Urinary bladder (tissue), 3 donors: ENCODE measurements at regions not wholly inside any gene's neighbourhood (a gene's known extent, or its start where the extent isn't known, plus 50 kb on each side); places are given as distances from the start of the nearest gene placed in this dataset.

Source experiments
- DNase-seq: peaks from one replicate; pipeline ENCODE4 v3.0.0-alpha.2; 2015; ENCODE audit errors: extremely low spot score
- H3K27ac ChIP-seq: one replicate; pipeline ENCODE4 v1.5.1; 2013; ENCODE audit warnings: low read depth, mild to moderate bottlenecking, moderate library complexity
- H3K36me3 ChIP-seq: one replicate; pipeline ENCODE4 v1.6.1; 2013; ENCODE audit warnings: mild to moderate bottlenecking, moderate library complexity; ENCODE audit not compliant: insufficient read depth
- H3K4me1 ChIP-seq: one replicate; pipeline ENCODE4 v1.6.1; 2013; ENCODE audit warnings: mild to moderate bottlenecking, moderate library complexity; ENCODE audit not compliant: insufficient read depth
- H3K4me3 ChIP-seq: one replicate; pipeline ENCODE4 v1.5.1; 2013; ENCODE audit warnings: low read depth, low read length
- WGBS: extraction: QIAGEN DNeasy Blood & Tissue Kit; methylation state at CpG from one replicate; pipeline ENCODE4 v1.1.7; 2013; 5-methylcytosine and 5-hydroxymethylcytosine counted together
- donor health status: healthy with polysubstance abuse.
- donor health status: healthy.

DNA sequence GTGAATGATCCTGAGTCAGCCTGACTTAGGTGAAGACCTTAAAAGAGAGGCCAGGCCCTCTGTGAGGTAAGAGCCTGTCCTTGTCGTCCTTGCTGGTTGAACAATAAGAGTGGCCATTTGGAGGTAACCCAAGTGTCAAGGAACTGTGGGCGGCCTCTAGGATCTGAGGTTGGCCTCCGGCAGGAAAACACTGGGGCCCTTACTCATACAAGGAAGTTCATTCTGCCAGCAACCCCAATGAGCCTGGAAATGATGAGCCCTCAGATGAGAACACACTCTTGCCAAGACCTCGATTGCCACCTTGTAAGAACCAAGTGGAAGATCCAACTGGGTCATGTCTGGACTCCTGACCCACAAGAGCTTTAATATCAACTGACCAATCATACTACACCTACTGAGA, 95.5 kb upstream of the LRATD1 start:
- DNase-seq, result no peak
- Histone ChIP-seq H3K36me3 (no peaks in the 10 kb centered on the region), H3K4me1 (no peaks in the 10 kb centered on the region), H3K27ac (no peak overlapping the region), H3K4me3 (no peak overlapping the region)
- 91% methylated on average over 4 of the region's 4 CpGs for WGBS

DNA sequence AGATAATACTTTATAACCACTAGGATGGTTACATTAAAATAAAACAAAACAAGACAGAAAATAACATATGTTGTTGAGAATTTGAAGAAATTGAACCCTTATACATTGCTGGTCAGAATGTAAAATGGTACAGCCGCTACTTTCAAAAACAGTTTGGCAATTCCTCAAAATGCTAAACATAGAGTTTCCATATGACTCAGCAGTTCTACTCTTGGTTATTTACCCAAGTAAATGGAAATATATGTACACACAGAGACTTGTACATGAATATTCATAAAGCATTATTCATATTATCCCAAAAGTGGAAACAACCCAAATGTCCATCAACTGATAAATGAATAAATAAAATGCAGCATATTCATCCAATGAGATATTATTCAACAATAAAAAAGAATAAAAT, 92.5 kb upstream of the LRATD1 start:
- H3K36me3 ChIP-seq, result no peaks in the 10 kb centered on the region
- DNase-seq, result no peak
- no peak overlapping the region for H3K4me3 ChIP-seq
- H3K27ac ChIP-seq, result no peak overlapping the region
- WGBS, result 66% methylated on average over 1 of the region's 1 CpG
- no peaks in the 10 kb centered on the region for H3K4me1 ChIP-seq

DNA sequence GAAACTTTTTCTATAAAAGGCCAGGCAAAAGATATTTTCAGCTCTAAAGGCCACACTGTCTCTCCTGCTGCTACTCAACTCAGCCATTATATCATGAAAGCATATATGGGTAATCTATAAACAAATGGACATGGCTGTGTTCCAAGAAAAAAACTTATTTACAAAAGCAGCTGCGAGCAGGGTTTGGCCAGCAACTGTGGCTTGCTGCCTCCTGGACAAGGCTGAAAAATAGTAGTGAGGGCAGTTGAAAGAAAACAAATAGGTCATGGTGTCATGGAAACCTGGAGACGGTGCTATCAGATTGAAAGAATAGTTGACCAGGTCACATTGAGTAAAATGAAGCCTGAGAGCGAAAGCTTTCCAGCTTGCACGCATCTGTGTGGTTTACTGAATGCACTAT, 89.2 kb upstream of the LRATD1 start:
- DNase-seq, result no peak
- H3K4me1 ChIP-seq, result no peaks in the 10 kb centered on the region
- H3K36me3 ChIP-seq, result no peaks in the 10 kb centered on the region
- no peak overlapping the region for H3K27ac ChIP-seq
- WGBS, result 38% methylated on average over 4 of the region's 4 CpGs
- no peak overlapping the region for H3K4me3 ChIP-seq

DNA sequence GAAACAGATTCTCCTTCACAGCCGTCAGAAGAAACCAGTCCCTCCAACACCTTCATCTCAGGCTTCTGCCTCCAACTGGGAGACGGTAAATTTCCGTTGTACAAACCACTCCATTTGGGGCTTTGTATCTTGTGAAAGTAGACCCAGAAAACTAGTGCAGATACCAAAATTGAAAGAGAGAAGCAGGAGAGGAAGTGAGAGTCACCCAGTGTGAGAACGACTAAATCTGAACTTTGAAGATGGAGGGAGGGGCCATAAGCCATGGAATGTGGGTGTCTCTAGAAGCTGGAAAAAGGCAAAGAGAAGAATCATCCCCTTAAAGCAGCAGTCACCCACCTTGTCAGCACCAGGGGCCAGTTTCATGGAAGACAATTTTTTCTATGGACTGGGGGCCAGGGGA, 88.3 kb upstream of the LRATD1 start:
- H3K4me3 ChIP-seq, result no peak overlapping the region
- WGBS, result 82% methylated on average over 4 of the region's 4 CpGs
- no peak for DNase-seq
- no peak overlapping the region for H3K27ac ChIP-seq
- no peaks in the 10 kb centered on the region for H3K4me1 ChIP-seq
- H3K36me3 ChIP-seq, result no peaks in the 10 kb centered on the region

DNA sequence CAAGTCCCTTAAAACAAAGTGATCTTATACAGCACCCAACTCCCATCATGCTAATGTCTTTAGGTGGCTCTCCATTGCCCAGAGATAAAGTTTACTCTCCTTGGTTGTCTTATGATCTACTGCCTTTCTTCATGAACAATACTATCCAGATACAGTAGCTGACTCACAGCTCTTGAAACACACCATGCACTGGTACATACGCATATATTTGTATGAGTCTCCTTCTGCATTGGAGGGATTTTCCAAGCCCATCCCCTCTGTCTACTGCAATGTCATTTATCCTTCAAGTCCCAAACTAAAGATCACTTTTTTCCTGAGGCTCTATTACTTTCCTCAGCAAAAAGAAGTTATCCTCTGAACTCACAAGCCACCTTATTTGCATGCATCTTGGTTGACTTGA, 84.7 kb upstream of the LRATD1 start:
- H3K4me1 ChIP-seq, result no peaks in the 10 kb centered on the region

DNA sequence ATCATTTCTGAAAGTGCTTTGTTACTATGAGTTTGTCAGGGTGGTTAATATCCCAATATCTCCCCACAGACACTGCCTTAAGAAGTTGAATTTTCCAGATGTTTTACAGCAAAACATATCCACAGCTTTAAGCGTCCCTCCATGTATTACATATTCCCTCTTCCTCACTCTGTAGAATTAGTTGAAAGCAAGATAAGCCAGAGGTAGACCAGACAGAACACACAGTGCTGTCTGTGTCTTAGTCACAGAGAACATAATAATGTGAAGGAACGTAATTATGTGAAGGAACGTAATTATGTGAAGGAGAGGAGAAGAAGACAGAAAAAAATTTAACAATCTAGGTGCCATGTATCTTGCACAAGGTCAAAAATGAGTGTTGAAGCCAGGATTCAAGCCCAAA, 81.9 kb upstream of the LRATD1 start:
- DNase-seq, result no peak
- Histone ChIP-seq H3K36me3 (no peaks in the 10 kb centered on the region), H3K4me1 (no peaks in the 10 kb centered on the region), H3K27ac (no peak overlapping the region), H3K4me3 (no peak overlapping the region)
- WGBS, result 61% methylated on average over 3 of the region's 3 CpGs

More for the DNA sequence above, 84.7 kb upstream of the LRATD1 start:
- Histone ChIP-seq H3K36me3 (no peaks in the 10 kb centered on the region), H3K4me3 (no peak overlapping the region), H3K27ac (no peak overlapping the region)
- 97% methylated on average over 1 of the region's 1 CpG for WGBS
- DNase-seq, result no peak

DNA sequence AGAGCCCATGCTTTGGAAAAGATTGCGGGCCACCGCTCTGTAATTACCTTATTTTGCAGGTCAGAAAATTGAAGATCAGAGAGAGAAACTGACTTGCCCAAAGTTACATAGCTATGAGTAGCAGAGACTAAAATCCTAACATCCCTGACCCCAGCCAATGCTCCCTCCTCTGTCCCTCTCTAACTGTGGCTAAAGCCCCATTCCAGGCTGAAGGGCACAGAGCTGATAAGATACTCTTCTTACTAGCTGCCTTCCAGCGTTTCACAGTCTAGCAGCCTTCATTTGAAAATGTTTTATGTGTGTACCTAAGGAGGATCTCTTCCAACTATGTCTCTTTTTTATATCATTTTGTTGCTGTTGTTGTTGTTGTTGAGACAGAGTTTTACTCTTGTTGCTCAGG, 81.4 kb upstream of the LRATD1 start:
- Histone ChIP-seq H3K27ac (no peak overlapping the region), H3K36me3 (no peaks in the 10 kb centered on the region), H3K4me3 (no peak overlapping the region), H3K4me1 (no peaks in the 10 kb centered on the region)
- 87% methylated on average over 3 of the region's 3 CpGs for WGBS
- no peak for DNase-seq

DNA sequence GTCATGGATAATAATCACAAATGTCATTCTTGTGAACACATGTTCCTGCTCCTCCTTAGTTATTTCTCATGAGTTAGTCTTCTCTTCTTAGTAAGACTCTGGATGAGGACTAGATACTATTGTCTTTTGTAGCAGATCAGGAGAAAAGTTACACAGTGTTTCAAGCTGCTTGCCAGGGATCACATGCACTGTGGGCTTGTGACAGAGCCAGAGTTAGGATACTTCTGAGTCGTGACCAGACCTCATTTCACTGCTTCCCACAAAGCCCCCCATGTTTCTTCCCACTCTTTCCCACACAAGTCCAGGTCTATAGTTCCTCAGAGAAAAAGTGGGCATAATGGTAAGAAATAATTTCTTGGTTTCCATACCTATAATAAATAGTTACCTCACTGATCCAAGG, 80.2 kb upstream of the LRATD1 start:
- DNase-seq, result no peak
- no peak overlapping the region for H3K4me3 ChIP-seq
- H3K4me1 ChIP-seq, result no peaks in the 10 kb centered on the region
- H3K27ac ChIP-seq, result no peak overlapping the region
- no peaks in the 10 kb centered on the region for H3K36me3 ChIP-seq
- WGBS, result 79% methylated on average over 1 of the region's 1 CpG

DNA sequence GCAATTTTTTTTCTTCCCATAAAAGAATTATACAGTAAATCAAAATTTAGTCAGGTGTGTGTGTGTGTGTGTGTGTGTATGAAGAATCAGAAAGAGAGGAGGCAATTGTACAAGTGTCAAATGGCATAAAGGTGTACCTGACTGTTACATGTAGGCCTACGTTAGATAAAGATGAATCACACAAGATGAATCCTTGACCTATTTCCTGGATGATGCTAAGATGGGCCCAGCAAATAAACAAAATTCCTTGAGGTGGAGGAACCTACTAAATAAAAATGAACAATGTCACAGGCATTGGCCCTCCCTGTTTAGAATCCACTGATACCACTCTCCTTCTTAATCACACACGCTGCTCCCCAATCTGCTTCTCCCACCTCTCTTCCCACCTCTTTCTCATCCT, 79.7 kb upstream of the LRATD1 start:
- H3K36me3 ChIP-seq, result no peaks in the 10 kb centered on the region
- H3K4me3 ChIP-seq, result no peak overlapping the region
- 94% methylated on average over 2 of the region's 2 CpGs for WGBS
- no peak overlapping the region for H3K27ac ChIP-seq
- no peaks in the 10 kb centered on the region for H3K4me1 ChIP-seq
- no peak for DNase-seq

DNA sequence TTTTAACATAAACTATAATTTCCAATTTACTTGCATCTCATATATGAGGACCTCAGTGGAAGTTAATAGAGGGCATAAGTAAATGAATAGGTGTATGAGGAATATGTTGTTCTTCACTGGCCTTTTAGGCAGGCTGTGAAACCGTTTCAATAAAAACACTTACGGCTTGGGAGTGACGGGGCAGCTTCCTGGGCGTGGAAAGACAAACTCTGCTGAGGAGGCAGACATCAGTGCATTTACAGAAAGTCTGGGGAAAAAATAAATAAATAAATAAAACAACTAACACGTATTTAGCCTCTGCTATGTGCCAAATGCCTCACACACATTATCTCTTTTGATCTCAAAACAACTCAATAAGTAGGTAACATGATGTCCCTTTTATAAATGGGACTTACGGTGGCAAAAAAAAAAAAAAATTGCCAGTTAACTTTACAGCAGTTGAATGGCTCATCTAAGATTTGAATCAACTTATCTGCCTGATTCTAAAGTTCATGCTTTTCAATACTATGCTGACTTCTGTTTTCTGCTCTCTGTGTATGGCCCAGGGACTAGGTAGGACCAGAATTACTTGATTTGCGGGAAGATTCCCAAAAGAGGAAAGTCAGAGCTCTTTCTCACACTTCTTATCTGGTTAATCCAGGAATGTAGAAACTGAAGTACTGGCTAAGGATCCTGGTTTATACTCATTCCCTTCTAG, 77.5 kb upstream of the LRATD1 start:
- H3K4me1 ChIP-seq, result no peaks in the 10 kb centered on the region
- H3K4me3 ChIP-seq, result no peak overlapping the region
- H3K27ac ChIP-seq, result no peak overlapping the region
- no peak for DNase-seq
- WGBS, result 70% methylated on average over 7 of the region's 7 CpGs
- no peaks in the 10 kb centered on the region for H3K36me3 ChIP-seq

DNA sequence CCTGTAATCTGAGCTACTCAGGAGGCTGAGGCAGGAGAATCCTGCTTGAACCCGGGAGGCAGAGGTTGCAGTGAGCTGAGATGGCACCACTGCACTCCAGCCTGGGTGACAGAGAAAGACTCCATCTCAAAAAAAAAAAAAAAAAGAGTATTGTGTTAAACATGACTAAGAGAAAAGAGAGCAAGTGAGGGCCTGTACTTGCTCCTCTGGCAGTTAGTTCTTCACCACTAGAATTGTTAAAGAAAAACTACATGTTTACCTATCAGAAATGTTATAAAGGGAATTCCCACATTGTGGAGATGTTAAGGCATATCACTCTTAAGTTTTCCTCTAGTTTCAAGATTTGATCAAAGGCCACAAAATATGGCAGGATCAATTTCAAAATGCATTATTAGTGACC, 75.4 kb upstream of the LRATD1 start:
- no peak overlapping the region for H3K4me3 ChIP-seq
- no peaks in the 10 kb centered on the region for H3K36me3 ChIP-seq

DNA sequence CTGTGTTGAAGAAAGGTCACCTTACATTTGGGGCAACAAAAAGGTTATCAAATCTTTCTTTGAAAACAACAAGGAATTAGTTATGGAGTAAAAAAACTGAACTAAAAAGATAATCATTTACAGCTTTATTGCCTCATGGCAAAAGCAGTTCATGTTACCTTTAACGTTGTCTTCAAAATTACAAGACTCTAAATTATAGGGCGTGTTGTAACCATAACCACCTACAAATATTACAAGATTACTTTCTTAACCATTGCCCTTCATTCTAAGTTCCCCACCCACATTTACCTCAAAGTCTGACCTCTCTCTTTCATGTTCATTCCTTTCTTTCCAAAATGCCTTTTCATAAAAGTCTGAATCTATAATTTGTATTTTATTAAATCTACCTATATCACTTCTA, 74.6 kb upstream of the LRATD1 start:
- DNase-seq, result no peak
- Histone ChIP-seq H3K4me3 (no peak overlapping the region), H3K4me1 (no peaks in the 10 kb centered on the region), H3K27ac (no peak overlapping the region), H3K36me3 (no peaks in the 10 kb centered on the region)
- 69% methylated on average over 2 of the region's 2 CpGs for WGBS

More for the DNA sequence above, 75.4 kb upstream of the LRATD1 start:
- Histone ChIP-seq H3K27ac (no peak overlapping the region), H3K4me1 (no peaks in the 10 kb centered on the region)
- WGBS, result 70% methylated on average over 1 of the region's 1 CpG
- no peak for DNase-seq

DNA sequence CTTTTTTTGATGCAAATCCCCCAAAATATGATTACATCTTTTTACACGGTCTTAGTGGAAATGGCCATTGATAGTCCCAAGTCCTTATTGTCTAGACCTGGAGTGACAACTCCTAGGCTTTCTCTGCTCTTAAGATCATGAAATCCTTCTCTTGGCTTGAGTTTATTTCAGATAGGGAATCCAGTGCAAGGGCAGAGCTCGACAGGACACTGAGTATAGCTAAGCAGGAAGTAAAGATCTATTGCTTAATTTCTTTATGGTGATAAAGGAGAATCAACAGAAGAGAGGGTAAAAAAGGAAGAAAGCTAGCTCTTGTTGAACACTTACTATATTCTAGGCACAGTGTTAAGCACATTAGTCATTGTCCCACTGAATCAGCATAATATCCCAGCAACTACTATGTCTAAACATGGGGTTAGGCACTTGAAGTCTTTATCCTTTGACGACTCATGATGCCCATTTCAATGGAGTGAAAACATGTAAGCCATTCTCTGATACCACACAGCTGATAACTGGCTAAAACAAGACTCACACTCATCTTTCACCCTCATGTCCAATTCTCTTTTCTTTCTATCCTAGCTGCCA, 74.1 kb upstream of the LRATD1 start:
- 84% methylated on average over 3 of the region's 3 CpGs for WGBS
- DNase-seq, result no peak
- Histone ChIP-seq H3K4me1 (no peaks in the 10 kb centered on the region), H3K36me3 (no peaks in the 10 kb centered on the region), H3K27ac (peak overlapping the region; percentile 32), H3K4me3 (no peak overlapping the region)

DNA sequence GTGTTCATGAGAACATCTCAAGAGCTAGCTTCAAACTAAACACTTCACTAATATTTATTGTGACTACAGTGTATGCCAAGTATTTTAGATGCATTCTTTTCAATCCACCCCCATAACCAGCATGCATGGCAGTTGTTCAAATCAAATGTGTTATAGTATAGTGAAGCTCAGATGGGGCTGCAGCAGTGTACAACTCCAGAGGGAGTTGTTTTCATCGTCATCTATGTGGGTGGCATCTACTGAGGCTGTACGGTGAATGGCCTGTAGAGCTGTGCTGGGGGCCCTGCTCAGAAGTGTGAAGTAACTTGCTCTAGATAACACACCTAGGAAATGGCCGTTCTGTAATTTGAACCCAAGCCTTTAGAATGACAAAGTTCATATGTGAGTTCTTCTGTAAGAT, 71.8 kb upstream of the LRATD1 start:
- no peaks in the 10 kb centered on the region for H3K4me1 ChIP-seq
- H3K27ac ChIP-seq, result no peak overlapping the region
- DNase-seq, result no peak
- no peaks in the 10 kb centered on the region for H3K36me3 ChIP-seq
- WGBS, result 40% methylated on average over 3 of the region's 3 CpGs
- no peak overlapping the region for H3K4me3 ChIP-seq

DNA sequence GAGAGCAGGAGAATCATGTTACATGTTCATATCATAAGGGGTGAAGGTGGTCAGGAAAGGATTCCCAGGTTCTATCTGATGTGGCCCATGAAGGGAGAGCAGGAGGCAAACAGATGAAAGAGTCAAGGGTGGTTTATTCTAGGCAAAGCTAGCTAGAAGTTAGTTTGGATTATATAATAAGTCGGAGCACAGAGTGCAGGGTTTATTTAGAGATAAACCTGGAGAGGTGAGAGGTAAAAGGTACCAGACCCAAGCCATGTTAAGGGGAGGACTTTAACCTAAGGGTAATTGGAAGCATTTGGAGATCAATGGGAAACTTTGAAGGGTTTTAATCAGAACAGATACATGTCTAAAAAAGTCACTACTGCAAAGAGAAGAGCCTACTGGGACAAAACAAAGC, 69.2 kb upstream of the LRATD1 start:
- H3K4me1 ChIP-seq, result no peaks in the 10 kb centered on the region
- no peaks in the 10 kb centered on the region for H3K36me3 ChIP-seq
- no peak overlapping the region for H3K27ac ChIP-seq
- 73% methylated on average over 1 of the region's 1 CpG for WGBS
- no peak overlapping the region for H3K4me3 ChIP-seq
- DNase-seq, result no peak
